A549 (cell line): ENCODE measurements at regions not wholly inside any gene's neighbourhood (a gene's known extent, or its start where the extent isn't known, plus 50 kb on each side); places are given as distances from the start of the nearest gene placed in this dataset.

Experiments
- ATAC-seq, 2 experiments: fragments of 200-7000 bp in 1 of 2; fragments of >200 bp in 1 of 2; cut with Nextera tagmentation in 1 of 2; cut with Tn5 transposase in 1 of 2; 3 replicates each; pipeline versions ENCODE4 v1.8.0 to v1.9.1; 2018 to 2020; ENCODE audit warnings: mild to moderate bottlenecking in 1 of 2, moderate library complexity in 1 of 2
- CTCF ChIA-PET: fragments of 300-600 bp; sonication (Branson Sonifier 250); formaldehyde crosslinking; extraction: SDS; loops from one replicate; lab custom pipeline; 2021; ENCODE audit warnings: antibody characterized with exemption, inconsistent platforms; lab: Yijun Ruan, JAX
- POLR2A ChIA-PET: fragments of 350-600 bp; formaldehyde crosslinking; extraction: SDS; loops from one replicate; lab custom pipeline; 2021; ENCODE audit warnings: antibody characterized with exemption, inconsistent platforms; lab: Yijun Ruan, JAX
- DNase-seq, 2 experiments: peaks; one replicate each; pipeline versions ENCODE4 v3.0.0 to v3.0.0-alpha.2; 2011 to 2016; ENCODE audit warnings: low read depth in 1 of 2, low spot score in 1 of 2
- FAIRE-seq: peaks from 2 replicates; lab custom pipeline; 2011; peaks lifted over from hg19 to GRCh38; lab: Jason Lieb, UNC
- H3K27ac ChIP-seq, 2 experiments: fragments of >200 bp; sonication (Bioruptor Twin); formaldehyde crosslinking; 3 replicates each; pipeline ENCODE4 v1.5.1; 2016 to 2017
- H3K4me1 ChIP-seq: fragments of >200 bp; sonication (Bioruptor Twin); formaldehyde crosslinking; 3 replicates; pipeline ENCODE4 v1.6.1; 2016
- H3K4me2 ChIP-seq: fragments of >200 bp; sonication (Bioruptor Twin); formaldehyde crosslinking; 3 replicates; pipeline ENCODE4 v1.6.1; 2016
- H3K4me3 ChIP-seq: fragments of >200 bp; sonication (Bioruptor Twin); formaldehyde crosslinking; 3 replicates; pipeline ENCODE4 v1.5.1; 2016
- H3K9me3 ChIP-seq: fragments of >200 bp; sonication (Bioruptor Twin); formaldehyde crosslinking; 3 replicates; pipeline ENCODE4 v1.6.1; 2016
- ATOH8 ChIP-seq: fragments of 250-450 bp; sonication (Bioruptor Pico); IDR thresholded peaks from 2 replicates; pipeline ENCODE4 v1.5.0; 2020; ENCODE audit warnings: low read depth, mild to moderate bottlenecking, moderate library complexity
- BCL3 ChIP-seq: fragments of >200 bp; sonication (Bioruptor Twin); formaldehyde crosslinking; IDR thresholded peaks from 3 replicates; pipeline ENCODE4 v1.6.1; 2016
- CTCF ChIP-seq: fragments of >200 bp; sonication (Bioruptor Twin); formaldehyde crosslinking; IDR thresholded peaks from 3 replicates; pipeline ENCODE4 v1.5.1; 2016
- EP300 ChIP-seq, 2 experiments: fragments of >200 bp; sonication (Bioruptor Twin); formaldehyde crosslinking; IDR thresholded peaks; 2 replicates in 1 of 2; 3 replicates in 1 of 2; pipeline ENCODE4 v1.6.1; 2016 to 2017
- ESRRA ChIP-seq: fragments of 150-350 bp; IDR thresholded peaks from 2 replicates; pipeline ENCODE4 v1.6.1; 2014; ENCODE audit warnings: mild to moderate bottlenecking, low read length, borderline replicate concordance
- FOSL2 ChIP-seq, 2 experiments: fragments of 450-650 bp in 1 of 2; fragments of >200 bp in 1 of 2; sonication (Bioruptor Twin) in 1 of 2; formaldehyde crosslinking; IDR thresholded peaks; 2 replicates each; pipeline versions ENCODE4 v1.5.0 to v1.6.1; 2016 to 2020; ENCODE audit warnings: mild to moderate bottlenecking in 1 of 2, moderate library complexity in 1 of 2
- HDAC2 ChIP-seq: fragments of 200-600 bp; sonication (generic); IDR thresholded peaks from 2 replicates; pipeline ENCODE4 v1.6.1; 2016
- HEYL ChIP-seq: fragments of 250-450 bp; sonication (Bioruptor Pico); IDR thresholded peaks from 2 replicates; pipeline ENCODE4 v1.8.0; 2021; ENCODE audit warnings: mild to moderate bottlenecking, moderate library complexity
- HMGXB4 ChIP-seq: fragments of 250-450 bp; sonication (Bioruptor Pico); IDR thresholded peaks from 2 replicates; pipeline ENCODE4 v1.5.0; 2021; ENCODE audit warnings: mild to moderate bottlenecking, moderate library complexity, borderline replicate concordance
- HOXA7 ChIP-seq: fragments of 250-450 bp; sonication (Bioruptor Pico); IDR thresholded peaks from 2 replicates; pipeline ENCODE4 v1.5.0; 2020; ENCODE audit warnings: mild to moderate bottlenecking, moderate library complexity
- HOXB5 ChIP-seq: fragments of 250-450 bp; sonication (Bioruptor Pico); IDR thresholded peaks from 2 replicates; pipeline ENCODE4 v1.5.0; 2020; ENCODE audit warnings: mild to moderate bottlenecking, moderate library complexity
- JUN ChIP-seq, 2 experiments: fragments of >200 bp; sonication (Bioruptor Twin); formaldehyde crosslinking; IDR thresholded peaks; 2 replicates in 1 of 2; 3 replicates in 1 of 2; pipeline ENCODE4 v1.6.1; 2016 to 2017
- KDM1A ChIP-seq: fragments of 200-600 bp; sonication (generic); IDR thresholded peaks from 2 replicates; pipeline ENCODE4 v1.6.1; 2016; ENCODE audit warnings: low read depth, mild to moderate bottlenecking
- KDM5A ChIP-seq: fragments of 200-600 bp; sonication (generic); IDR thresholded peaks from 2 replicates; pipeline ENCODE4 v1.6.1; 2016; ENCODE audit warnings: antibody characterized with exemption, mild to moderate bottlenecking
- NFE2L2 ChIP-seq: fragments of 150-350 bp; conservative IDR thresholded peaks from 2 replicates; pipeline ENCODE4 v1.6.1; 2014; ENCODE audit warnings: low read length
- NPAS2 ChIP-seq: fragments of 250-450 bp; sonication (Bioruptor Pico); IDR thresholded peaks from 2 replicates; pipeline ENCODE4 v1.8.0; 2022; ENCODE audit warnings: mild to moderate bottlenecking, moderate library complexity, borderline replicate concordance
- NR3C1 ChIP-seq: fragments of >200 bp; sonication (Bioruptor Twin); formaldehyde crosslinking; IDR thresholded peaks from 3 replicates; pipeline ENCODE4 v1.6.1; 2017
- PHF8 ChIP-seq: fragments of 200-600 bp; sonication (generic); IDR thresholded peaks from 2 replicates; pipeline ENCODE4 v1.6.1; 2016; ENCODE audit warnings: low read depth, mild to moderate bottlenecking, antibody characterized with exemption, moderate library complexity, borderline replicate concordance
- POLR2AphosphoS2 ChIP-seq: conservative IDR thresholded peaks from 2 replicates; pipeline ENCODE4 v1.6.1; 2012; ENCODE audit warnings: low read length, improper control_type of control experiment, inconsistent platforms
- RARB ChIP-seq: fragments of 250-450 bp; sonication (Bioruptor Pico); IDR thresholded peaks from 2 replicates; pipeline ENCODE4 v1.8.0; 2021; ENCODE audit warnings: mild to moderate bottlenecking, moderate library complexity
- RCOR1 ChIP-seq: fragments of 150-350 bp; IDR thresholded peaks from 2 replicates; pipeline ENCODE4 v1.6.1; 2014; ENCODE audit warnings: antibody characterized with exemption, low read length, low read depth
- SREBF2 ChIP-seq: fragments of 450-650 bp; IDR thresholded peaks from 2 replicates; pipeline ENCODE4 v1.6.1; 2014; ENCODE audit warnings: mild to moderate bottlenecking, moderate library complexity
- WGBS: methylation state at CpG from one replicate; pipeline ENCODE4 v1.1.6; 2017; ENCODE audit errors: missing lambda C conversion rate; 5-methylcytosine and 5-hydroxymethylcytosine counted together

- POLR2A ChIA-PET, result no interaction called here
- no peak overlapping the region for H3K4me3 ChIP-seq
- no peak for TF ChIP-seq HDAC2
- WGBS, result 60% methylated on average over 2 of the region's 2 CpGs
- ATAC-seq, result no peak
- no peaks in the 10 kb centered on the region for H3K9me3 ChIP-seq
- H3K4me1 ChIP-seq, result no peaks in the 10 kb centered on the region
- CTCF ChIA-PET, result interaction anchor here (0.6 kb wide), 1 partner anchor 12 kb away, joined by 3 read pairs; no protein-coding TSS in a partner anchor
- H3K27ac ChIP-seq, result no peak overlapping the region
- DNase-seq, result no peak
- no peak for FAIRE-seq
- no peak overlapping the region for H3K4me2 ChIP-seq
These were observed 387.8 kb upstream of the PKN2 start for GRCh38 chr1:88296227-88296626.

- TF ChIP-seq NFE2L2, result no peak
- no peak for TF ChIP-seq RCOR1
- no peak for TF ChIP-seq JUN (IDR thresholded peaks at IDR 0.05)
- TF ChIP-seq HOXA7 (CRISPR knock-in tag), result no peak
- TF ChIP-seq SREBF2, result no peak
- no peak for TF ChIP-seq KDM5A
- no peak for TF ChIP-seq BCL3
- no peak for TF ChIP-seq HMGXB4 (CRISPR knock-in tag)
- no peak for TF ChIP-seq PHF8
- no peak for TF ChIP-seq FOSL2 (IDR thresholded peaks at IDR 0.05)
- no peak for TF ChIP-seq FOSL2 (CRISPR knock-in tag; IDR thresholded peaks at IDR 0.05)
- no peak for TF ChIP-seq HDAC2
- TF ChIP-seq NR3C1, result no peak
- no peak for TF ChIP-seq NPAS2 (CRISPR knock-in tag)
- no peak for TF ChIP-seq HEYL
- TF ChIP-seq EP300 (IDR thresholded peaks at IDR 0.05), result no peak
- TF ChIP-seq CTCF, result no peak
- TF ChIP-seq ATOH8 (CRISPR knock-in tag), result no peak
- WGBS, result 24% methylated on average over 2 of the region's 2 CpGs
- ATAC-seq (no peak), DNase-seq (no peak), FAIRE-seq (no peak)
- no peak overlapping the region for H3K4me3 ChIP-seq
- no peak overlapping the region for H3K4me2 ChIP-seq
- H3K4me1 ChIP-seq, result no peaks in the 10 kb centered on the region
- H3K27ac ChIP-seq, result no peak overlapping the region
- no peaks in the 10 kb centered on the region for H3K9me3 ChIP-seq
- CTCF ChIA-PET, result interaction anchor here (0.6 to 2.4 kb wide), 2 partner anchors 12 to 116 kb away, joined by 3 to 7 read pairs; no protein-coding TSS in a partner anchor
- POLR2A ChIA-PET, result no interaction called here
These were observed 387.4 kb upstream of the PKN2 start for GRCh38 chr1:88296642-88297041.

GRCh38 chr1:88298506-88298905 is 385.6 kb upstream of the PKN2 start:
- 44% methylated on average over 1 of the region's 1 CpG for WGBS
- ATAC-seq (no peak), DNase-seq (no peak), FAIRE-seq (no peak)
- H3K27ac ChIP-seq, result no peak overlapping the region
- no peak overlapping the region for H3K4me3 ChIP-seq
- H3K9me3 ChIP-seq, result no peaks in the 10 kb centered on the region
- no peak overlapping the region for H3K4me2 ChIP-seq
- POLR2A ChIA-PET, result no interaction called here
- CTCF ChIA-PET, result interaction anchor here (2.4 kb wide), 1 partner anchor 118 kb away, joined by 7 read pairs; no protein-coding TSS in a partner anchor
- no peaks in the 10 kb centered on the region for H3K4me1 ChIP-seq
- TF ChIP-seq FOSL2 (IDR thresholded peaks at IDR 0.05) (no peak), FOSL2 (CRISPR knock-in tag; IDR thresholded peaks at IDR 0.05) (no peak), POLR2AphosphoS2 (no peak), RARB (CRISPR knock-in tag) (no peak), ESRRA (no peak), KDM1A (no peak), NFE2L2 (no peak), BCL3 (no peak), CTCF (no peak), HOXB5 (CRISPR knock-in tag) (no peak), HMGXB4 (CRISPR knock-in tag) (no peak)
